ENCODE measurements at regions not wholly inside any gene's neighbourhood (a gene's known extent, or its start where the extent isn't known, plus 50 kb on each side); places are given as distances from the start of the nearest gene placed in this dataset.

GRCh38 chr9:87237336-87237735 is 260.3 kb upstream of the DAPK1 start (continued):
- TF ChIP-seq, protein P1, sequence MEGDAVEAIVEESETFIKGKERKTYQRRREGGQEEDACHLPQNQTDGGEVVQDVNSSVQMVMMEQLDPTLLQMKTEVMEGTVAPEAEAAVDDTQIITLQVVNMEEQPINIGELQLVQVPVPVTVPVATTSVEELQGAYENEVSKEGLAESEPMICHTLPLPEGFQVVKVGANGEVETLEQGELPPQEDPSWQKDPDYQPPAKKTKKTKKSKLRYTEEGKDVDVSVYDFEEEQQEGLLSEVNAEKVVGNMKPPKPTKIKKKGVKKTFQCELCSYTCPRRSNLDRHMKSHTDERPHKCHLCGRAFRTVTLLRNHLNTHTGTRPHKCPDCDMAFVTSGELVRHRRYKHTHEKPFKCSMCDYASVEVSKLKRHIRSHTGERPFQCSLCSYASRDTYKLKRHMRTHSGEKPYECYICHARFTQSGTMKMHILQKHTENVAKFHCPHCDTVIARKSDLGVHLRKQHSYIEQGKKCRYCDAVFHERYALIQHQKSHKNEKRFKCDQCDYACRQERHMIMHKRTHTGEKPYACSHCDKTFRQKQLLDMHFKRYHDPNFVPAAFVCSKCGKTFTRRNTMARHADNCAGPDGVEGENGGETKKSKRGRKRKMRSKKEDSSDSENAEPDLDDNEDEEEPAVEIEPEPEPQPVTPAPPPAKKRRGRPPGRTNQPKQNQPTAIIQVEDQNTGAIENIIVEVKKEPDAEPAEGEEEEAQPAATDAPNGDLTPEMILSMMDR (IDR thresholded peaks at IDR 0.05; ENCODE audit: control extremely low read depth in 1 of 3, insufficient read depth in 1 of 3, low read depth in 1 of 3, low read length in 3 of 3): no peak
- TF ChIP-seq TCF12 (IDR thresholded peaks at IDR 0.05; ENCODE audit: low read depth, low read length) (no peak), MAX (IDR thresholded peaks at IDR 0.05) (no peak), CREB1 (IDR thresholded peaks at IDR 0.05) (no peak), RBBP5 (IDR thresholded peaks at IDR 0.05; ENCODE audit: borderline replicate concordance, low read depth, low read length) (no peak)
